H1 (cell line): ENCODE measurements at regions not wholly inside any gene's neighbourhood (a gene's known extent, or its start where the extent isn't known, plus 50 kb on each side); places are given as distances from the start of the nearest gene placed in this dataset.

Experiments used
- CTCF ChIA-PET: fragments of 300-600 bp; sonication (Branson Sonifier 250); formaldehyde crosslinking; loops from one replicate; lab custom pipeline; 2021; ENCODE audit not compliant: partially characterized antibody; lab: Charles Lee
- POLR2A ChIA-PET: fragments of 300-600 bp; sonication (Branson Sonifier 250); formaldehyde crosslinking; loops from one replicate; lab custom pipeline; 2021; ENCODE audit warnings: inconsistent platforms; ENCODE audit not compliant: partially characterized antibody; lab: Charles Lee
- DNase-seq, 2 experiments: peaks; one replicate each; pipeline versions ENCODE4 v3.0.0 to v3.0.0-alpha.2; 2010 to 2022; ENCODE audit warnings: low spot score in 2 of 2, low read depth in 1 of 2, mixed read lengths in 1 of 2
- FAIRE-seq: peaks from 2 replicates; lab custom pipeline; 2011; peaks lifted over from hg19 to GRCh38; lab: Jason Lieb, UNC
- H2AFZ ChIP-seq: 2 replicates; pipeline ENCODE4 v1.8.1; 2012; ENCODE audit warnings: low read length, inconsistent platforms
- H2AK5ac ChIP-seq: 2 replicates; pipeline ENCODE4 v1.6.1; 2013; ENCODE audit warnings: low read depth, low read length
- H2BK120ac ChIP-seq: replicated peaks from 2 replicates; pipeline ENCODE3; 2013; ENCODE audit warnings: low read depth, low read length, inconsistent platforms
- H2BK12ac ChIP-seq: 2 replicates; pipeline ENCODE4 v1.6.1; 2013; ENCODE audit warnings: low read depth, low read length
- H2BK15ac ChIP-seq: 2 replicates; pipeline ENCODE4 v1.6.1; 2013; ENCODE audit warnings: low read length
- H2BK20ac ChIP-seq: 2 replicates; pipeline ENCODE4 v1.6.1; 2013; ENCODE audit warnings: low read length
- H2BK5ac ChIP-seq: 2 replicates; pipeline ENCODE4 v1.6.1; 2013; ENCODE audit warnings: low read depth, low read length
- H3K14ac ChIP-seq: 2 replicates; pipeline ENCODE4 v1.6.1; 2013; ENCODE audit warnings: inconsistent platforms; ENCODE audit not compliant: insufficient read length
- H3K18ac ChIP-seq: 2 replicates; pipeline ENCODE4 v1.6.1; 2013; ENCODE audit warnings: low read length; ENCODE audit errors: extremely low read depth
- H3K23ac ChIP-seq: 2 replicates; pipeline ENCODE4 v1.6.1; 2013; ENCODE audit warnings: inconsistent platforms; ENCODE audit not compliant: insufficient read length
- H3K23me2 ChIP-seq: 2 replicates; pipeline ENCODE4 v1.6.1; 2013; ENCODE audit warnings: low read depth, low read length
- H3K27ac ChIP-seq: 2 replicates; pipeline ENCODE4 v1.6.1; 2011; ENCODE audit warnings: low read depth, low read length, inconsistent platforms
- H3K27me3 ChIP-seq, 4 experiments: replicated peaks in 1 of 4; 1 replicate in 1 of 4; 2 replicates in 3 of 4; pipeline versions ENCODE4 v1.6.1 to v1.8.1; 2011 to 2013; ENCODE audit warnings: low read length in 3 of 4, mild to moderate bottlenecking in 3 of 4, inconsistent platforms in 2 of 4, mixed read lengths in 2 of 4, moderate library complexity in 1 of 4; ENCODE audit not compliant: control insufficient read depth in 3 of 4, insufficient read depth in 3 of 4; ENCODE audit errors: extremely low read depth in 1 of 4
- H3K36me3 ChIP-seq, 4 experiments: 2 replicates each; pipeline versions ENCODE4 v1.6.1 to v1.8.1; 2011 to 2013; ENCODE audit warnings: mild to moderate bottlenecking in 4 of 4, low read length in 3 of 4, moderate library complexity in 2 of 4, control low read depth in 1 of 4, inconsistent platforms in 1 of 4; ENCODE audit not compliant: insufficient read depth in 4 of 4, control insufficient read depth in 2 of 4
- H3K4ac ChIP-seq: replicated peaks from 2 replicates; pipeline ENCODE3; 2013; ENCODE audit warnings: low read length, low read depth, mixed read lengths, inconsistent platforms; ENCODE audit not compliant: insufficient read length
- H3K4me1 ChIP-seq, 4 experiments: replicated peaks in 1 of 4; 1 replicate in 1 of 4; 2 replicates in 3 of 4; pipeline versions ENCODE4 v1.6.1 to v1.8.1; 2011 to 2013; ENCODE audit warnings: low read length in 3 of 4, inconsistent platforms in 2 of 4, mixed read lengths in 1 of 4; ENCODE audit not compliant: insufficient read depth in 4 of 4, control insufficient read depth in 3 of 4
- H3K4me2 ChIP-seq, 2 experiments: 2 replicates each; pipeline versions ENCODE4 v1.6.1 to v1.8.1; 2011 to 2013; ENCODE audit warnings: low read depth in 2 of 2, low read length in 2 of 2, control low read depth in 1 of 2, inconsistent platforms in 1 of 2, mild to moderate bottlenecking in 1 of 2; ENCODE audit not compliant: insufficient read depth in 1 of 2
- H3K4me3 ChIP-seq, 4 experiments: fragments of 200-600, 300-600 bp in 1 of 4; sonication (generic), shearing (Covaris generic), sonication (Bioruptor Twin) in 1 of 4; 2 replicates each; pipeline versions ENCODE4 v1.5.1 to v1.8.1; 2011 to 2016; ENCODE audit warnings: low read length in 4 of 4, low read depth in 3 of 4, control low read depth in 2 of 4, inconsistent platforms in 2 of 4, mild to moderate bottlenecking in 2 of 4, mixed read lengths in 1 of 4, moderate library complexity in 1 of 4; ENCODE audit not compliant: insufficient read depth in 2 of 4; ENCODE audit errors: extremely low read depth in 1 of 4
- H3K56ac ChIP-seq: replicated peaks from 2 replicates; pipeline ENCODE3; 2013; ENCODE audit warnings: low read depth, mild to moderate bottlenecking, mixed read lengths, low read length, inconsistent platforms; ENCODE audit not compliant: insufficient read length
- H3K79me1 ChIP-seq: 2 replicates; pipeline ENCODE4 v1.6.1; 2013; ENCODE audit warnings: low read depth, low read length, control low read depth
- H3K79me2 ChIP-seq, 2 experiments: 2 replicates each; pipeline versions ENCODE4 v1.6.1 to v1.8.1; 2012 to 2013; ENCODE audit warnings: low read length in 2 of 2, mild to moderate bottlenecking in 2 of 2, inconsistent platforms in 1 of 2; ENCODE audit not compliant: insufficient read depth in 2 of 2, control insufficient read depth in 1 of 2
- H3K9ac ChIP-seq, 4 experiments: replicated peaks in 1 of 4; 1 replicate in 1 of 4; 2 replicates in 3 of 4; pipeline versions ENCODE4 v1.6.1 to v1.8.1; 2011 to 2013; ENCODE audit warnings: low read depth in 3 of 4, low read length in 3 of 4, control low read depth in 2 of 4, mild to moderate bottlenecking in 2 of 4, moderate library complexity in 2 of 4, inconsistent platforms in 1 of 4; ENCODE audit errors: extremely low read depth in 1 of 4
- H3K9me3 ChIP-seq, 2 experiments: 2 replicates each; pipeline versions ENCODE4 v1.6.1 to v1.8.1; 2012 to 2013; ENCODE audit warnings: mild to moderate bottlenecking in 2 of 2, moderate library complexity in 2 of 2, control low read depth in 1 of 2, inconsistent platforms in 1 of 2, low read depth in 1 of 2, low read length in 1 of 2, mixed read lengths in 1 of 2; ENCODE audit not compliant: insufficient read depth in 2 of 2
- H4K20me1 ChIP-seq, 2 experiments: replicated peaks in 1 of 2; 2 replicates each; pipeline versions ENCODE3 to v1.8.1; 2011 to 2013; ENCODE audit warnings: inconsistent platforms in 2 of 2, low read length in 2 of 2, mild to moderate bottlenecking in 1 of 2; ENCODE audit not compliant: insufficient read depth in 2 of 2, control insufficient read depth in 1 of 2
- H4K5ac ChIP-seq: 2 replicates; pipeline ENCODE4 v1.6.1; 2013; ENCODE audit warnings: low read length, low read depth, mixed read lengths, inconsistent platforms; ENCODE audit not compliant: insufficient read length
- H4K8ac ChIP-seq: 2 replicates; pipeline ENCODE4 v1.8.0; 2013; ENCODE audit warnings: mild to moderate bottlenecking, moderate library complexity, low read length, inconsistent platforms; ENCODE audit not compliant: insufficient read depth; ENCODE audit errors: extremely low read depth
- H4K91ac ChIP-seq: replicated peaks from 2 replicates; pipeline ENCODE3; 2013; ENCODE audit warnings: low read length, mixed read lengths, inconsistent platforms; ENCODE audit not compliant: insufficient read length
- CBX8 ChIP-seq: fragments of 300-800, 300-1000 bp; sonication (generic); IDR thresholded peaks from 2 replicates; pipeline ENCODE4 v1.7.1; 2016; ENCODE audit warnings: low read depth, low read length, borderline replicate concordance
- CEBPB ChIP-seq: IDR thresholded peaks from 2 replicates; pipeline ENCODE4 v1.6.1; 2012; ENCODE audit warnings: low read depth, low read length
- EZH2 ChIP-seq: fragments of 200-600 bp; sonication (generic); IDR thresholded peaks from 2 replicates; pipeline ENCODE4 v1.7.1; 2012; ENCODE audit warnings: low read depth, mild to moderate bottlenecking, moderate library complexity, low read length, inconsistent platforms; ENCODE audit not compliant: severe bottlenecking
- WGBS, 2 experiments: shearing (Covaris generic) in 1 of 2; methylation state at CpG; one replicate each; pipeline versions ENCODE4 v1.1.6 to v1.1.7; 2013 to 2015; ENCODE audit warnings: low lambda C conversion rate in 2 of 2, mixed read lengths in 2 of 2, inconsistent platforms in 1 of 2, low coverage in 1 of 2, missing lambda C conversion rate in 1 of 2; ENCODE audit not compliant: insufficient replicate concordance in 2 of 2, insufficient coverage in 1 of 2, insufficient read length in 1 of 2; ENCODE audit errors: extremely low coverage in 1 of 2, missing lambda C conversion rate in 1 of 2; 5-methylcytosine and 5-hydroxymethylcytosine counted together

DNA sequence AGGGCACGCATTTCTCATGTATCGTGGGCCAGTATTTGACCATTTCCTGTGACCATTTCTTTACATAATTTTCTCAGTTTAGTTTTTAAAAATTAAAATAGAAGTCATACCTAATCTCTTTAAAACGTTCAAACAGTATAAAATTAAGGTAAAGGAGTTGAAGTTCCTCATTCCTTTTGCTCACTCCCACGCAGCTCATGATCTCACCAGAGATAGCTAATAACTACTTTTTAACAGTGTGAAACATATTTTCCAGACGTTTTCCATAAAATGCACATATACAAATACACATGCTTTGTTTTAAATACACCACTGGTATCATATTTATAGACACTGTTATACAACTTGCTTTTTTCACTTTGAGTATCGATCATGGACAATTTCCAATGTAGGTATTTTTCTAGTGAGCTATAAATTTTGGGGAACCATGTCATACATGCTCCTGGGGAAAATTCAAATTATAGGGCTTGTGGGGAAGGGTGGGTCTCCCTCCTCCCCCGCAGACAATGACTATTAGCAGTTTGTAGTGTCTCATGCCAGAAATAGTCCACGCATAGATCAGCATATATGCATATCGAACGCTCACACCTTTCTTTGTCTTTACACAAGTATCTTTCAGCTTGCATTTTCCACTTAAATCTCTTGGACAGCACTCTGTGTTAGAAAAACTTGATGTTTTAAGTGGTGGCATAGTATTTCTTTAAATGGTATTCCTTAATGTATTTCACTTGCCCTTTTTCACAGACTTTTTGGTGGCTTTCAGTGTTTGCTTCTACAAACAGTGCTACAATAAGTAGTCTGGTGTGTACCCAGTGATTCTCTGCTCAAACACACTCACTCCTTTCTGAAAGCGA is 145.5 kb upstream of the ZNF217 start:
- no peak overlapping the region for H3K14ac ChIP-seq
- no peak overlapping the region for H4K8ac ChIP-seq
- no peak overlapping the region for H2BK15ac ChIP-seq
- no peaks in the 10 kb centered on the region for H4K20me1 ChIP-seq
- POLR2A ChIA-PET = interaction anchor here (0.6 to 2.1 kb wide), 11 partner anchors 10 to 1889 kb away, joined by 3 to 10 read pairs (median 4); no protein-coding TSS in a partner anchor
- H3K79me2 ChIP-seq = no peaks in the 10 kb centered on the region
- H3K4me1 ChIP-seq = peaks cover 23 to 44% (median 42%) of the 10 kb centered on the region in 4 experiments
- no peak overlapping the region for H2AFZ ChIP-seq
- H2BK5ac ChIP-seq = 0 out of 2 replicates have a peak overlapping the region, but pooled peaks have one; percentile 96
- H3K36me3 ChIP-seq = no peaks in the 10 kb centered on the region
- no peak overlapping the region for H3K23ac ChIP-seq
- no peak overlapping the region for H3K4ac ChIP-seq
- H3K9me3 ChIP-seq = no peaks in the 10 kb centered on the region
- peak overlapping the region; percentile 81; the same call in 1 of the 2 replicates for H2BK20ac ChIP-seq
- peak overlapping the region; percentile 55; the same call in 1 of the 2 replicates for H3K27ac ChIP-seq
- H2BK12ac ChIP-seq = peak overlapping the region; percentile 97; the same call in 1 of the 2 replicates
- H3K27me3 ChIP-seq = no peaks in the 10 kb centered on the region
- FAIRE-seq (no peak), DNase-seq (no peak)
- peak overlapping the region in 1 of 4 experiments; percentile 36; a peak in 1 of 8 replicates for H3K4me3 ChIP-seq
- no peaks in the 10 kb centered on the region for H3K79me1 ChIP-seq
- H2AK5ac ChIP-seq = no peak overlapping the region
- H3K18ac ChIP-seq = peak overlapping the region; percentile 53; the same call in 1 of the 2 replicates
- H3K9ac ChIP-seq = peak overlapping the region in 2 of 4 experiments; percentile 7 to 27; a peak in 1 of 7 replicates
- CTCF ChIA-PET = interaction anchor here (0.6 to 1.6 kb wide), 14 partner anchors 10 to 201 kb away, joined by 3 to 5 read pairs (median 3); no protein-coding TSS in a partner anchor
- H4K91ac ChIP-seq = peak overlapping the region; percentile 34
- no peaks in the 10 kb centered on the region for H3K23me2 ChIP-seq
- peak overlapping the region; percentile 88 for H2BK120ac ChIP-seq
- peak overlapping the region; percentile 51 for H4K5ac ChIP-seq
- peak overlapping the region; percentile 28 for H3K56ac ChIP-seq
- H3K4me2 ChIP-seq = peak overlapping the region; percentile 57 to 61; a peak in 1 of 4 replicates
- 64% methylated on average over 11 of the region's 11 CpGs; no CpG with 5 or more reads in 1 of the 2 experiments for WGBS, 2 experiments
- no peak for TF ChIP-seq CBX8
- no peak for TF ChIP-seq CEBPB
- TF ChIP-seq EZH2 = no peak
